Transverse colon (tissue), 4 donors: ENCODE measurements at regions not wholly inside any gene's neighbourhood (a gene's known extent, or its start where the extent isn't known, plus 50 kb on each side); places are given as distances from the start of the nearest gene placed in this dataset.

Experiments used
- DNase-seq: peaks from one replicate; pipeline ENCODE4 v3.0.0-alpha.2; 2019
- H3K27ac ChIP-seq, 4 donors: fragments of 200-600 bp; sonication (generic); 2 replicates each; pipeline ENCODE4 v1.5.1; 2016 to 2018; ENCODE audit warnings: inconsistent platforms in 4 of 4
- H3K27me3 ChIP-seq: fragments of 200-600 bp; sonication (generic); 2 replicates; pipeline ENCODE4 v1.5.1; 2017; ENCODE audit warnings: inconsistent platforms
- H3K36me3 ChIP-seq, 4 donors: fragments of 200-600 bp; sonication (generic); 2 replicates each; pipeline ENCODE4 v1.5.1; 2017 to 2019; ENCODE audit warnings: inconsistent platforms in 4 of 4
- H3K4me1 ChIP-seq, 4 donors: fragments of 200-600 bp; sonication (generic); 2 replicates each; pipeline ENCODE4 v1.5.1; 2017 to 2020; ENCODE audit warnings: inconsistent platforms in 4 of 4
- H3K4me3 ChIP-seq, 4 donors: fragments of 200-600 bp; sonication (generic); 1 replicate in 1 of 4; 2 replicates in 3 of 4; pipeline versions ENCODE4 v1.5.1 to v1.6.1; 2017 to 2019; ENCODE audit warnings: inconsistent platforms in 4 of 4
- H3K9me3 ChIP-seq, 2 donors: fragments of 200-600 bp; sonication (generic); 2 replicates each; pipeline ENCODE4 v1.5.1; 2017 to 2019; ENCODE audit warnings: inconsistent platforms in 2 of 2
- EP300 ChIP-seq: sonication (generic); formaldehyde crosslinking; IDR thresholded peaks from one replicate; pipeline ENCODE4 v1.6.1; 2017; ENCODE audit warnings: antibody characterized with exemption, low read depth
- POLR2A ChIP-seq: fragments of 450-650 bp; IDR thresholded peaks from one replicate; pipeline ENCODE4 v1.6.1; 2016; ENCODE audit warnings: antibody characterized with exemption, mild to moderate bottlenecking, moderate library complexity
- POLR2AphosphoS5 ChIP-seq, 3 donors: sonication (generic); formaldehyde crosslinking; IDR thresholded peaks; one replicate each; pipeline ENCODE4 v1.6.1; 2016; ENCODE audit warnings: antibody characterized with exemption in 3 of 3
- WGBS, 2 donors: methylation state at CpG; one replicate each; pipeline ENCODE4 v1.1.5; 2018; ENCODE audit warnings: low coverage in 1 of 2; 5-methylcytosine and 5-hydroxymethylcytosine counted together
- in situ Hi-C, 4 donors: fragments of 200-750 bp; cut with MboI; loops; one replicate each; pipeline versions ENCODE4 v1.15.0 to v1.15.1; 2017; ENCODE audit warnings: low sequenced_read_pairs in 3 of 4, low pct_ligation_motif_present in 1 of 4, low pct_unique_long_range_greater_than_20kb in 1 of 4
- intact Hi-C: fragments of 100-400 bp; cut with DNase I; formaldehyde crosslinking; loops from one replicate; pipeline ENCODE4 v1.15.1; 2023; ENCODE audit warnings: low total_unique reads
- TF ChIP-seq, protein P1 (sequence below), 5 experiments: fragments of 200-600 bp in 3 of 5; fragments of 450-650 bp in 2 of 5; sonication (generic) in 3 of 5; IDR thresholded peaks; 1 replicate in 2 of 5; 2 replicates in 3 of 5; pipeline ENCODE4 v1.5.1; 2016 to 2017; ENCODE audit warnings: antibody characterized with exemption in 5 of 5, inconsistent platforms in 3 of 5, mild to moderate bottlenecking in 2 of 5, moderate library complexity in 1 of 5

DNA sequence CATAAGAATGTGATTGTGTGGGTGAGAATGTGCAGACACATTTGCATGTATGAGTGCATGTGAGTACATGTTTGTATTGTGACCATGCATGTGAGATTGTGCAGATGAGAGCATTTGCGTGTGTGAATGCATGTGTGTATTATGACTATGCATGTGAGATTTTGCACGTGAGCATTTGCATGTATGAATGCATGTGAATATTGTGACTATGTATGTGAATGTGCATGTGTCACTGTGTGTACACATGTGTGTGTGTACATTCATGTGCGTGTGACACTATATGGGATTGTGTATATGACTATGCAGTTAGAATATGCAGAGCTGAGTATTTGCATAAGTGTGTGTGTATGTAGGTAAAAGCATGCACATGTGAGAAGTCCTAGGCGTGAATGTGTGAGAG lies 381.3 kb upstream of the MAF start:
- no peak for DNase-seq
- 86 to 89% methylated on average over 4 of the region's 4 CpGs for WGBS, 2 donors
- intact Hi-C loops (no loop called here), in situ Hi-C loops (no loop called here)
- H3K27me3 ChIP-seq = no peaks in the 10 kb centered on the region
- no peaks in the 10 kb centered on the region for H3K9me3 ChIP-seq
- no peak overlapping the region for H3K4me3 ChIP-seq
- no peak overlapping the region for H3K27ac ChIP-seq
- H3K36me3 ChIP-seq = no peaks in the 10 kb centered on the region
- TF ChIP-seq EP300 = no peak
- no peak for TF ChIP-seq POLR2A
- no peak for TF ChIP-seq POLR2AphosphoS5 (IDR thresholded peaks at IDR 0.05)
- TF ChIP-seq, protein P1, sequence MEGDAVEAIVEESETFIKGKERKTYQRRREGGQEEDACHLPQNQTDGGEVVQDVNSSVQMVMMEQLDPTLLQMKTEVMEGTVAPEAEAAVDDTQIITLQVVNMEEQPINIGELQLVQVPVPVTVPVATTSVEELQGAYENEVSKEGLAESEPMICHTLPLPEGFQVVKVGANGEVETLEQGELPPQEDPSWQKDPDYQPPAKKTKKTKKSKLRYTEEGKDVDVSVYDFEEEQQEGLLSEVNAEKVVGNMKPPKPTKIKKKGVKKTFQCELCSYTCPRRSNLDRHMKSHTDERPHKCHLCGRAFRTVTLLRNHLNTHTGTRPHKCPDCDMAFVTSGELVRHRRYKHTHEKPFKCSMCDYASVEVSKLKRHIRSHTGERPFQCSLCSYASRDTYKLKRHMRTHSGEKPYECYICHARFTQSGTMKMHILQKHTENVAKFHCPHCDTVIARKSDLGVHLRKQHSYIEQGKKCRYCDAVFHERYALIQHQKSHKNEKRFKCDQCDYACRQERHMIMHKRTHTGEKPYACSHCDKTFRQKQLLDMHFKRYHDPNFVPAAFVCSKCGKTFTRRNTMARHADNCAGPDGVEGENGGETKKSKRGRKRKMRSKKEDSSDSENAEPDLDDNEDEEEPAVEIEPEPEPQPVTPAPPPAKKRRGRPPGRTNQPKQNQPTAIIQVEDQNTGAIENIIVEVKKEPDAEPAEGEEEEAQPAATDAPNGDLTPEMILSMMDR (IDR thresholded peaks at IDR 0.05) = no peak
- H3K4me1 ChIP-seq = no peaks in the 10 kb centered on the region

DNA sequence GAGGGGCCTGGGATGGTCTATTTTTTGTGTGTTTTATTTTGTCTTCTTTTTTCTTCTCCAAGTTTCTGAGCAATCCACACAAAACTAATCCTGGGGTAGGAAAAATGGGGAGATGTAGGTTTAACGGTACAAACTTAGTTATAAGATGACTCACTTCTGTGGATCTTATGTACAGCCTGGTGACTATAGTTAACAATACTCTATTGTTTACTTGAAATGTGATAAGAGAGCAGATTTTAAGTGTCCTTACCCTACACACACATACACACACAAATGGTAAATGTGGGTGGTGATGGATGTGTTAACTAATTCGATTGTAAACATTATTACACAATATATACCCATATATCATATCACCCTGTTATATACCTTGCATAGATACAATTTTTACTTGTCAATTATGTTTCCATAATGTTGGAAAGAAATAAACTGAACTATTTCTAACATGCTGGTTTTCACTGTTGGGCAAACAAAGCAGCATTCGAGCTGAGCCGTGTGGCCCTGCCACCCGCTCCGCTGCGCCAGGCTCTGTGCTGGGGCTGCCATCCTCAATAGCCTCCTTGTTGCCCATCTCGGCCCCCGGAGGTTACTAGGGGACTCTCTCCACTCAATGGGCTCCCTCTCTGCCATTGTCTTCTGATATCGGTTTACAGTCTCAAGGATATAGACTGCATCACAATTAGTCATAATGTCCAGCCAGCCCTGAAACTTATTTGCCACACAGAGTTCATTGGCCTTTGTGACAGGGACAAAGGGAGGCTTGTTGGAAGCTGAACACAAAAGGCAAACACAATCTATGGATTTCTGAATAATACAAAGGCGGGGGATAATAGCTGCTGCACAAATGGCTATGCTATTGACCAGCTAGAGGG lies 380.3 kb upstream of the MAF start:
- WGBS, 2 donors = 68 to 82% methylated on average over 5 to 11 of the region's 11 CpGs
- no peak for DNase-seq
- H3K9me3 ChIP-seq = no peaks in the 10 kb centered on the region
- H3K27me3 ChIP-seq = no peaks in the 10 kb centered on the region
- intact Hi-C loops = no loop called here
- no peaks in the 10 kb centered on the region for H3K4me1 ChIP-seq
- TF ChIP-seq, protein P1 (IDR thresholded peaks at IDR 0.05) = no peak
- in situ Hi-C loops = no loop called here
- no peaks in the 10 kb centered on the region for H3K36me3 ChIP-seq
- H3K27ac ChIP-seq = no peak overlapping the region
- no peak overlapping the region for H3K4me3 ChIP-seq

DNA sequence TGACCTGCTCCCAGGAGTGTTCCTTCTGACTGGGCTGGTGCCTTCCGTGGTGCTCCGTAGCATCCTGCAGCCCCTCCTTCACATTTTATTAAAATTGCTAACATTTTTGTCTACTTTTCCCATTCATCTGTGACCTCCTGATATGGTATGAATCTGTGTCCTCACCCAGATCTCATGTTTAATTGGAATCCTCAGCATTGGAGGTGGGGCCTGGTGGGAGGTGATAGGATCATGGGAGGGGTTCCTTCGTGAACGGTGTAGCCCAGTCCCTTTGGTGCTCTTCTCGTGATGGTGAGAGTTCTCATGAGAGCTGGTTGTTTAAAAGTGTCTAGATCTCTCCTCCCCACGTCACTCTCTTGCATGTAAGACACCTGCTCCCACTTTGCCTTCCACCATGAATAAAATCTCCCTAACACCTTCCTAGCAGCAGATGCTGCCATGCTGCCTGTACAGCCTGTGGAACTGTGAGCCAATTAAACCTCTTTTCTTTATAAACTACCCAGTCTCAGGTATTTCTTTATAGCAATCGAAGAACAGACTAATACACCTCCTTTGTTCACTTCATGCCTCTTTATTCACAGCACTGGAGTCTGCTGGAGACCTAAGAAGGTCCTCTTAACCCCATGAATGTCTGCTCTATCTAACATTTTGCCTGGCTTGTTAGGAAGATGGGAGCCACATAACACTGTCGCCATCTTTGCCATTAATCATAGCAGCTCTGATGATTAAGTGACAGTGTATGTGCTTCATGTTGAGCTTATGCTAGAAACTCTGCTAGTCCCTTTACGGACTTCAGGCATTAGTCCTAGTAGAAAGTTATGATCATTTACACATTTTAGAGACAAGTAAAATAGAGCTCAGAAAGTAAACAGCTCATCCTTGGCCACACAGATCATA lies 377.7 kb upstream of the MAF start:
- no peak for TF ChIP-seq EP300
- no peak for TF ChIP-seq POLR2A
- TF ChIP-seq, protein P1 (IDR thresholded peaks at IDR 0.05) = no peak
- no peak for TF ChIP-seq POLR2AphosphoS5 (IDR thresholded peaks at IDR 0.05)
- no peaks in the 10 kb centered on the region for H3K27me3 ChIP-seq
- 86 to 94% methylated on average over 3 to 9 of the region's 9 CpGs for WGBS, 2 donors
- no peak overlapping the region for H3K4me3 ChIP-seq
- no peaks in the 10 kb centered on the region for H3K9me3 ChIP-seq
- no peak overlapping the region for H3K27ac ChIP-seq
- no peaks in the 10 kb centered on the region for H3K36me3 ChIP-seq
- intact Hi-C loops = no loop called here
- no peak for DNase-seq
- in situ Hi-C loops = no loop called here
- H3K4me1 ChIP-seq = no peaks in the 10 kb centered on the region

DNA sequence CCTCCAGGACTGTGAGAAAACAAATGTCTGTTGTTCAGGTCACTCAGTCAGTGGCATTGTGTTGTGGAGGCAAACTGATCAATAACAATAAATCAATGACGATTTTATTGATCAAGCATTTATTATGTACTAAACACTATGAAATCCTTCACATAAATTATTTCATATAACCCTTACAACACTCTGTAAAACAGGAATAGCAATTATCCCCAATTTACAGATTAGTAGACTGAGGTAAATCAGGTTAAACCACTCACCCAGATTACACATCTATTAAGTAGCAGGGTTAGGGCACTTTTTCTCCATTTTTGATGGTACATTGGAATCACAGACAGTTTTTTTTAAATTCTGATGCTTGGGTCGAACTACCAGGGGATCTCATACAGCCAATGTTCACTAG lies 372.8 kb upstream of the MAF start:
- Histone ChIP-seq H3K4me1 (no peaks in the 10 kb centered on the region), H3K36me3 (no peaks in the 10 kb centered on the region), H3K27me3 (no peaks in the 10 kb centered on the region), H3K9me3 (no peaks in the 10 kb centered on the region), H3K4me3 (no peak overlapping the region), H3K27ac (no peak overlapping the region)
- intact Hi-C loops = no loop called here
- DNase-seq = no peak
- in situ Hi-C loops = no loop called here
- 0 to 54% methylated on average over 1 to 2 of the region's 2 CpGs for WGBS, 2 donors
- TF ChIP-seq, protein P1 (IDR thresholded peaks at IDR 0.05) = no peak
- TF ChIP-seq POLR2AphosphoS5 (IDR thresholded peaks at IDR 0.05) (no peak), EP300 (no peak), POLR2A (no peak)
